MM.1S (cell line): ENCODE measurements at regions not wholly inside any gene's neighbourhood (a gene's known extent, or its start where the extent isn't known, plus 50 kb on each side); places are given as distances from the start of the nearest gene placed in this dataset.
"Not testable (repeated sequence)": the region's sequence is repeated elsewhere in the genome, so short reads cannot be mapped to it uniquely, and the experiment has no call there.

Experiments used
- EZH2 ChIP-seq: fragments of 300-600 bp; sonication (generic); optimal IDR thresholded peaks from 2 replicates; pipeline ENCODE3; 2017; ENCODE audit warnings: low read depth, mild to moderate bottlenecking, antibody characterized with exemption, low read length, mixed read lengths
- EZH2phosphoT487 ChIP-seq: fragments of 300-600 bp; sonication (generic); IDR thresholded peaks from 2 replicates; pipeline ENCODE4 v1.6.1; 2018; ENCODE audit warnings: antibody characterized with exemption, low read length
- TF ChIP-seq, protein P1 (sequence below): fragments of 300-600 bp; sonication (generic); IDR thresholded peaks from 2 replicates; pipeline ENCODE4 v1.5.1; 2016; ENCODE audit warnings: antibody characterized with exemption, low read length, mixed read lengths

DNA sequence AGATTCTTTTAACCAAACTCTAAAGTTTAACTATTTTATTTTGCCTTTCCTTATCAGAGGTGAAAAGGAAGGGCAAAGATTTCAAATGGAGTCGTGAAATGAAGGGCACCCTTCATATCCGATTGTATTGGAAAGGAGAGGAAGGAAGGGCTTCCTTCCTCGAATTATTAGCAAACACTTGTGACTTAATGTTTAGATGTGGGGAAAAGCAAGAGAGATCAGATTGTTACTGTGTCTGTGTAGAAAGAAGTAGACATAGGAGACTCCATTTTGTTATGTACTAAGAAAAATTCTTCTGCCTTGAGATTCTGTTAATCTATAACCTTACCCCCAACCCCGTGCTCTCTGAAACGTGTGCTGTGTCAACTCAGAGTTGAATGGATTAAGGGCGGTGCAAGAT, 291.5 kb downstream of the ABCC12 start:
- TF ChIP-seq, protein P1, sequence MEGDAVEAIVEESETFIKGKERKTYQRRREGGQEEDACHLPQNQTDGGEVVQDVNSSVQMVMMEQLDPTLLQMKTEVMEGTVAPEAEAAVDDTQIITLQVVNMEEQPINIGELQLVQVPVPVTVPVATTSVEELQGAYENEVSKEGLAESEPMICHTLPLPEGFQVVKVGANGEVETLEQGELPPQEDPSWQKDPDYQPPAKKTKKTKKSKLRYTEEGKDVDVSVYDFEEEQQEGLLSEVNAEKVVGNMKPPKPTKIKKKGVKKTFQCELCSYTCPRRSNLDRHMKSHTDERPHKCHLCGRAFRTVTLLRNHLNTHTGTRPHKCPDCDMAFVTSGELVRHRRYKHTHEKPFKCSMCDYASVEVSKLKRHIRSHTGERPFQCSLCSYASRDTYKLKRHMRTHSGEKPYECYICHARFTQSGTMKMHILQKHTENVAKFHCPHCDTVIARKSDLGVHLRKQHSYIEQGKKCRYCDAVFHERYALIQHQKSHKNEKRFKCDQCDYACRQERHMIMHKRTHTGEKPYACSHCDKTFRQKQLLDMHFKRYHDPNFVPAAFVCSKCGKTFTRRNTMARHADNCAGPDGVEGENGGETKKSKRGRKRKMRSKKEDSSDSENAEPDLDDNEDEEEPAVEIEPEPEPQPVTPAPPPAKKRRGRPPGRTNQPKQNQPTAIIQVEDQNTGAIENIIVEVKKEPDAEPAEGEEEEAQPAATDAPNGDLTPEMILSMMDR: not testable (repeated sequence)
- not testable (repeated sequence) for TF ChIP-seq EZH2, EZH2phosphoT487
